Gastroesophageal sphincter (tissue), 3 donors: ENCODE measurements at regions not wholly inside any gene's neighbourhood (a gene's known extent, or its start where the extent isn't known, plus 50 kb on each side); places are given as distances from the start of the nearest gene placed in this dataset.

Experiments used
- POLR2A ChIP-seq, 2 donors: fragments of 450-650 bp; IDR thresholded peaks; one replicate each; pipeline ENCODE4 v1.6.1; 2017; ENCODE audit warnings: antibody characterized with exemption in 2 of 2, mild to moderate bottlenecking in 2 of 2, moderate library complexity in 1 of 2
- POLR2AphosphoS5 ChIP-seq: sonication (generic); formaldehyde crosslinking; IDR thresholded peaks from one replicate; pipeline ENCODE4 v1.6.1; 2017; ENCODE audit warnings: antibody characterized with exemption
- TF ChIP-seq, protein P1 (sequence below), 4 experiments: fragments of 200-600 bp in 2 of 4; fragments of 450-650 bp in 2 of 4; sonication (generic) in 1 of 4; IDR thresholded peaks; one replicate each; pipeline ENCODE4 v1.5.1; 2017 to 2019; ENCODE audit warnings: antibody characterized with exemption in 4 of 4, mild to moderate bottlenecking in 2 of 4, moderate library complexity in 2 of 4

DNA sequence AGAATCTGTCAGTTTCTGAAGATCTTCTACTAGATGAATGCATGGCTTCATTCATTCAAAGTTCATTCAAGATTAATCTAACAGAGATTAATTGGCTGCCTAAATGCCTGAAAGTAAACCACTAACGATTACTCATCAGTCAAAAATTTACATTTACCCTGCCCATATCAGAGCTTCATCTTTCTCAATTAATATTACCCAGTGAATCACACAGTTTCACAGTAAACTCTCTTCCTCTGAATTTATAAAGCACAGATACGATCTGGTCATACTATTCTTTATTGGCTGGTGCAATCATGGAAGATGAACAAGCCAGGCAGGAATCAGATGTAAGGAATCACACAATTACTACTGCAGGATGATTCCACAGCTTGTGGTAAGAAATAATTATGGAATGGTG, 377.7 kb downstream of the SLC16A7 start:
- TF ChIP-seq, protein P1, sequence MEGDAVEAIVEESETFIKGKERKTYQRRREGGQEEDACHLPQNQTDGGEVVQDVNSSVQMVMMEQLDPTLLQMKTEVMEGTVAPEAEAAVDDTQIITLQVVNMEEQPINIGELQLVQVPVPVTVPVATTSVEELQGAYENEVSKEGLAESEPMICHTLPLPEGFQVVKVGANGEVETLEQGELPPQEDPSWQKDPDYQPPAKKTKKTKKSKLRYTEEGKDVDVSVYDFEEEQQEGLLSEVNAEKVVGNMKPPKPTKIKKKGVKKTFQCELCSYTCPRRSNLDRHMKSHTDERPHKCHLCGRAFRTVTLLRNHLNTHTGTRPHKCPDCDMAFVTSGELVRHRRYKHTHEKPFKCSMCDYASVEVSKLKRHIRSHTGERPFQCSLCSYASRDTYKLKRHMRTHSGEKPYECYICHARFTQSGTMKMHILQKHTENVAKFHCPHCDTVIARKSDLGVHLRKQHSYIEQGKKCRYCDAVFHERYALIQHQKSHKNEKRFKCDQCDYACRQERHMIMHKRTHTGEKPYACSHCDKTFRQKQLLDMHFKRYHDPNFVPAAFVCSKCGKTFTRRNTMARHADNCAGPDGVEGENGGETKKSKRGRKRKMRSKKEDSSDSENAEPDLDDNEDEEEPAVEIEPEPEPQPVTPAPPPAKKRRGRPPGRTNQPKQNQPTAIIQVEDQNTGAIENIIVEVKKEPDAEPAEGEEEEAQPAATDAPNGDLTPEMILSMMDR (IDR thresholded peaks at IDR 0.05), result no peak
- no peak for TF ChIP-seq POLR2A (IDR thresholded peaks at IDR 0.05)
- TF ChIP-seq POLR2AphosphoS5, result no peak
